ENCODE measurements at regions not wholly inside any gene's neighbourhood (a gene's known extent, or its start where the extent isn't known, plus 50 kb on each side); places are given as distances from the start of the nearest gene placed in this dataset.

DNA sequence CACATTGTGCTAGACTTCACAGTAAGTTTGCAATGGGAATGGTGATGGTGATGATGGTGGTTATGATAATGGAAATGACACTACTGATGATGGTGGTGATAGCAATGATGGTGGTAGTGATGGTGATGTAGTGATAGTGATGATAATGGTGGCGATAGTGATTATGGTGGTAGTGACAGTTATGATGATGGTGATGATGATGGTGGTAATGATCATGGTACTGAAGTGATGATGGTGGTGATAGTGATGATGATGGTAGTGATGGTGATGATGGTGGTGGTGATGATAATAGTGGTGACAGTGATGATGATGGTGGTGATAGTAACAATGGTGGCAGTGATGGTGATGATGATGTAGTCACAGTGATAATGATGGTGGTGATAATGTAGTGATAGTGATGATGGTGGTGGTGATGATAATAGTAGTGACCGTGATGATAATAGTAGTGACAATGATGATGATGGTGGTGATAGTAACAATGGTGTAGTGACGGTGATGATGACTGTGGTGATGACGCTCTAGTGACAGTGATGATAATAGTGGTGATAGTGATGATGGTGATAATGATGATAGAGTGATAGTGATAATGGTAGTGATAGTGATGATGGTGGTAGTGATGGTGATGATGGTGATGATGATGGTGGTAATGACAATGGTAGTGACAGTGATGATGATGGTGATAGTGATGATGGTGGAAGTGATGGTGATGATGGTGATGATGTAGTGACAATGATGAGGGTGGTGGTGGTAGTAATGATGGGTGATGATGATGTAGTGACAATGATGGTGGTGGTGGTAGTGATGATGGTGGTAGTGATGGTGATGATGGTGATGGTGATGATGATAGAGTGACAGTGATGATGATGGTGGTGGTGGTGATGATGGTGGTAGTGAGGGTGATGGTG is 222.9 kb upstream of the PWP1 start:
- Histone ChIP-seq H3K9ac (ENCODE audit: insufficient read depth in 1 of 2, low read length in 2 of 2) (no peak overlapping the region), H3K27me3 (ENCODE audit: control insufficient read depth in 3 of 3, insufficient read depth in 3 of 3, low read length in 2 of 3) (no peaks in the 10 kb centered on the region), H3K9me3 (ENCODE audit: control insufficient read depth in 4 of 4, insufficient read depth in 3 of 4, low read length in 3 of 4) (peaks cover 0 to 2% (median 0%) of the 10 kb centered on the region in 4 donors), H3K36me3 (ENCODE audit: control insufficient read depth in 4 of 4, insufficient read depth in 4 of 4, low read length in 4 of 4) (no peaks in the 10 kb centered on the region), H3K27ac (ENCODE audit: low read depth in 1 of 2, low read length in 1 of 2) (no peak overlapping the region), H3K4me3 (no peak overlapping the region), H3K4me1 (ENCODE audit: control insufficient read depth in 5 of 5, insufficient read depth in 5 of 5, low read length in 5 of 5) (no peaks in the 10 kb centered on the region)
- DNase-seq, result no peak
- TF ChIP-seq, protein P1, sequence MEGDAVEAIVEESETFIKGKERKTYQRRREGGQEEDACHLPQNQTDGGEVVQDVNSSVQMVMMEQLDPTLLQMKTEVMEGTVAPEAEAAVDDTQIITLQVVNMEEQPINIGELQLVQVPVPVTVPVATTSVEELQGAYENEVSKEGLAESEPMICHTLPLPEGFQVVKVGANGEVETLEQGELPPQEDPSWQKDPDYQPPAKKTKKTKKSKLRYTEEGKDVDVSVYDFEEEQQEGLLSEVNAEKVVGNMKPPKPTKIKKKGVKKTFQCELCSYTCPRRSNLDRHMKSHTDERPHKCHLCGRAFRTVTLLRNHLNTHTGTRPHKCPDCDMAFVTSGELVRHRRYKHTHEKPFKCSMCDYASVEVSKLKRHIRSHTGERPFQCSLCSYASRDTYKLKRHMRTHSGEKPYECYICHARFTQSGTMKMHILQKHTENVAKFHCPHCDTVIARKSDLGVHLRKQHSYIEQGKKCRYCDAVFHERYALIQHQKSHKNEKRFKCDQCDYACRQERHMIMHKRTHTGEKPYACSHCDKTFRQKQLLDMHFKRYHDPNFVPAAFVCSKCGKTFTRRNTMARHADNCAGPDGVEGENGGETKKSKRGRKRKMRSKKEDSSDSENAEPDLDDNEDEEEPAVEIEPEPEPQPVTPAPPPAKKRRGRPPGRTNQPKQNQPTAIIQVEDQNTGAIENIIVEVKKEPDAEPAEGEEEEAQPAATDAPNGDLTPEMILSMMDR (IDR thresholded peaks at IDR 0.05; ENCODE audit: control extremely low read depth, extremely low read depth), result no peak
- no peak for ATAC-seq (ENCODE audit: insufficient read depth, low FRiP score)
- 96% methylated on average over 4 of the region's 4 CpGs for WGBS, 2 donors

DNA sequence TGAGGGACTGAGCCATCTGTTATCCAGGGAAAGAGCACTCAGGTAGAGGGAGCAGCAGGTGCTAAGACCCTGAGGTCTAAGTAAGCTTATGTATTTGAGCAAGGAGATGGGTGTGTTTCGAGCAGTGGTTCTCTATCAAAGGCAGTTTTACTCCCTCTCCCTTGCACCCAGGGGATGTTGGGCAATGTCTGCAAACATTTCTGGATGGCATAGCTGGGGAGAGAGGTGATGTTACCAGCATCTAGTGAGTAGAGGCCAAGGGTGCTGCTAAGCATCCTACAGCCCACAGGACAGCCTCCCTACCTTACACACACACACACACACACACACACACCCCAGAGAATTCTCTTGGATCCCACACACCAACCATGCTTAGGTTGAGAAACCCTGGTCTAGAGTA is 221.0 kb upstream of the PWP1 start:
- no peaks in the 10 kb centered on the region for H3K27me3 ChIP-seq (ENCODE audit: control insufficient read depth in 3 of 3, insufficient read depth in 3 of 3, low read length in 2 of 3)
- no peak overlapping the region for H3K9ac ChIP-seq (ENCODE audit: insufficient read depth in 1 of 2, low read length in 2 of 2)
- H3K4me1 ChIP-seq (ENCODE audit: control insufficient read depth in 5 of 5, insufficient read depth in 5 of 5, low read length in 5 of 5), result peaks cover 0 to 2% (median 0%) of the 10 kb centered on the region in 5 donors
- no peak overlapping the region for H3K27ac ChIP-seq (ENCODE audit: low read depth in 1 of 2, low read length in 1 of 2)
- DNase-seq (no peak), ATAC-seq (ENCODE audit: insufficient read depth, low FRiP score) (no peak)
- no peaks in the 10 kb centered on the region for H3K36me3 ChIP-seq (ENCODE audit: control insufficient read depth in 4 of 4, insufficient read depth in 4 of 4, low read length in 4 of 4)
- TF ChIP-seq, protein P1 (IDR thresholded peaks at IDR 0.05; ENCODE audit: control extremely low read depth, extremely low read depth), result no peak
- WGBS, 2 donors, result 73 to 89% methylated on average over 1 of the region's 1 CpG
- peaks cover 0 to 2% (median 0%) of the 10 kb centered on the region in 4 donors for H3K9me3 ChIP-seq (ENCODE audit: control insufficient read depth in 4 of 4, insufficient read depth in 3 of 4, low read length in 3 of 4)
- H3K4me3 ChIP-seq, result no peak overlapping the region

- Histone ChIP-seq H3K4me3 (no peak overlapping the region), H3K36me3 (ENCODE audit: control insufficient read depth in 4 of 4, insufficient read depth in 4 of 4, low read length in 4 of 4) (no peaks in the 10 kb centered on the region), H3K9ac (ENCODE audit: insufficient read depth in 1 of 2, low read length in 2 of 2) (no peak overlapping the region), H3K27me3 (ENCODE audit: control insufficient read depth in 3 of 3, insufficient read depth in 3 of 3, low read length in 2 of 3) (no peaks in the 10 kb centered on the region), H3K27ac (ENCODE audit: low read depth in 1 of 2, low read length in 1 of 2) (no peak overlapping the region), H3K4me1 (ENCODE audit: control insufficient read depth in 5 of 5, insufficient read depth in 5 of 5, low read length in 5 of 5) (peaks cover 0 to 2% (median 0%) of the 10 kb centered on the region in 5 donors), H3K9me3 (ENCODE audit: control insufficient read depth in 4 of 4, insufficient read depth in 3 of 4, low read length in 3 of 4) (peaks cover 0 to 2% (median 0%) of the 10 kb centered on the region in 4 donors)
- ATAC-seq (ENCODE audit: insufficient read depth, low FRiP score) (no peak), DNase-seq (no peak)
- TF ChIP-seq, protein P1 (IDR thresholded peaks at IDR 0.05; ENCODE audit: control extremely low read depth, extremely low read depth), result no peak
- WGBS, 2 donors, result 85 to 88% methylated on average over 11 of the region's 11 CpGs
These were observed 220.0 kb upstream of the PWP1 start for GRCh38 chr12:107465625-107466024.

Measured in lung (tissue), 11 donors.